WTC11 (cell line): ENCODE measurements at regions not wholly inside any gene's neighbourhood (a gene's known extent, or its start where the extent isn't known, plus 50 kb on each side); places are given as distances from the start of the nearest gene placed in this dataset.

Experiments used
- ATAC-seq: fragments of 200-7000 bp; cut with Tn5 transposase; 2 replicates; pipeline ENCODE4 v1.10.0; 2021; ENCODE audit warnings: mild to moderate bottlenecking, moderate library complexity
- CTCF ChIA-PET: fragments of 300-600 bp; sonication (Branson Sonifier 250); formaldehyde crosslinking; loops from one replicate; lab custom pipeline; 2021; ENCODE audit warnings: antibody characterized with exemption; lab: Charles Lee
- POLR2A ChIA-PET: fragments of 350-600 bp; sonication (Branson Sonifier 250); formaldehyde crosslinking; loops from one replicate; lab custom pipeline; 2021; ENCODE audit warnings: antibody characterized with exemption; lab: Charles Lee
- DNase-seq: peaks from one replicate; pipeline ENCODE4 v3.0.0; 2021; ENCODE audit warnings: low spot score
- H3K27ac Mint-ChIP-seq: 2 replicates; pipeline ENCODE4 v1.8.0; 2021; ENCODE audit warnings: mixed read lengths
- H3K27me3 Mint-ChIP-seq: 2 replicates; pipeline ENCODE4 v1.8.0; 2021; ENCODE audit warnings: low read depth, mild to moderate bottlenecking, moderate library complexity, mixed read lengths
- H3K36me3 Mint-ChIP-seq: 2 replicates; pipeline ENCODE4 v1.8.0; 2021; ENCODE audit warnings: mixed read lengths
- H3K4me1 Mint-ChIP-seq: 2 replicates; pipeline ENCODE4 v1.8.0; 2022; ENCODE audit warnings: mixed read lengths
- H3K4me3 Mint-ChIP-seq: 2 replicates; pipeline ENCODE4 v1.8.0; 2021; ENCODE audit warnings: mild to moderate bottlenecking, moderate library complexity, mixed read lengths
- H3K9me3 Mint-ChIP-seq: 2 replicates; pipeline ENCODE4 v1.8.0; 2021; ENCODE audit warnings: mixed read lengths
- ARID4B ChIP-seq: sonication (generic); formaldehyde crosslinking; IDR thresholded peaks from 2 replicates; pipeline ENCODE4 v1.8.0; 2023; ENCODE audit warnings: missing genetic modification reagents, mild to moderate bottlenecking, borderline replicate concordance
- ATF1 ChIP-seq: sonication (generic); formaldehyde crosslinking; IDR thresholded peaks from 2 replicates; pipeline ENCODE4 v1.8.1; 2023; ENCODE audit warnings: mild to moderate bottlenecking, moderate library complexity, missing genetic modification reagents
- CREM ChIP-seq: sonication (generic); formaldehyde crosslinking; IDR thresholded peaks from 2 replicates; pipeline ENCODE4 v1.8.1; 2022; ENCODE audit warnings: mild to moderate bottlenecking, missing genetic modification reagents, moderate library complexity
- E2F1 ChIP-seq: sonication (generic); formaldehyde crosslinking; IDR thresholded peaks from 2 replicates; pipeline ENCODE4 v1.8.0; 2022; ENCODE audit warnings: mild to moderate bottlenecking, missing genetic modification reagents
- GTF2I ChIP-seq: fragments of 250-450 bp; sonication (Bioruptor Pico); conservative IDR thresholded peaks from 2 replicates; pipeline ENCODE4 v1.4.0; 2021; ENCODE audit warnings: mild to moderate bottlenecking
- HMGXB4 ChIP-seq: sonication (generic); formaldehyde crosslinking; IDR thresholded peaks from 2 replicates; pipeline ENCODE4 v1.8.1; 2023; ENCODE audit warnings: mild to moderate bottlenecking, moderate library complexity, missing genetic modification reagents
- JAZF1 ChIP-seq: fragments of 250-450 bp; sonication (Bioruptor Pico); IDR thresholded peaks from 2 replicates; pipeline ENCODE4 v1.9.0; 2021; ENCODE audit warnings: moderate library complexity, mild to moderate bottlenecking, inconsistent platforms
- MYBL2 ChIP-seq: sonication (generic); formaldehyde crosslinking; IDR thresholded peaks from 2 replicates; pipeline ENCODE4 v1.8.1; 2023; ENCODE audit warnings: mild to moderate bottlenecking, moderate library complexity, missing genetic modification reagents
- NFE2L1 ChIP-seq: sonication (generic); formaldehyde crosslinking; IDR thresholded peaks from 2 replicates; pipeline ENCODE4 v1.8.1; 2023; ENCODE audit warnings: missing genetic modification reagents
- NR1H2 ChIP-seq: sonication (generic); formaldehyde crosslinking; IDR thresholded peaks from 2 replicates; pipeline ENCODE4 v1.9.0; 2021; ENCODE audit warnings: mild to moderate bottlenecking, moderate library complexity, missing genetic modification reagents
- NR2C2 ChIP-seq: sonication (generic); formaldehyde crosslinking; IDR thresholded peaks from 2 replicates; pipeline ENCODE4 v1.8.0; 2022; ENCODE audit warnings: mild to moderate bottlenecking, missing genetic modification reagents
- RORB ChIP-seq: fragments of 250-450 bp; sonication (Bioruptor Pico); IDR thresholded peaks from 2 replicates; pipeline ENCODE4 v1.9.0; 2021; ENCODE audit warnings: mild to moderate bottlenecking
- SOX15 ChIP-seq: fragments of 250-450 bp; sonication (Bioruptor Pico); IDR thresholded peaks from 2 replicates; pipeline ENCODE4 v1.9.0; 2021; ENCODE audit warnings: mild to moderate bottlenecking
- TCF7 ChIP-seq: sonication (generic); formaldehyde crosslinking; IDR thresholded peaks from 2 replicates; pipeline ENCODE4 v1.8.0; 2022; ENCODE audit warnings: mild to moderate bottlenecking, low read depth, missing genetic modification reagents, moderate library complexity
- TEAD1 ChIP-seq: sonication (generic); formaldehyde crosslinking; IDR thresholded peaks from 2 replicates; pipeline ENCODE4 v1.8.0; 2022; ENCODE audit warnings: mild to moderate bottlenecking, missing genetic modification reagents
- USF1 ChIP-seq: sonication (generic); formaldehyde crosslinking; IDR thresholded peaks from 2 replicates; pipeline ENCODE4 v1.8.0; 2022; ENCODE audit warnings: mild to moderate bottlenecking, missing genetic modification reagents
- ZMAT4 ChIP-seq: fragments of 250-450 bp; sonication (Bioruptor Pico); IDR thresholded peaks from 2 replicates; pipeline ENCODE4 v1.9.0; 2021; ENCODE audit warnings: mild to moderate bottlenecking
- ZNF263 ChIP-seq: sonication (generic); formaldehyde crosslinking; IDR thresholded peaks from 2 replicates; pipeline ENCODE4 v1.8.1; 2022; ENCODE audit warnings: low read depth, mild to moderate bottlenecking, moderate library complexity, missing genetic modification reagents
- TF ChIP-seq, protein P1 (sequence below): sonication (generic); formaldehyde crosslinking; IDR thresholded peaks from 2 replicates; pipeline ENCODE4 v1.8.0; 2023; ENCODE audit warnings: mild to moderate bottlenecking, missing genetic modification reagents

DNA sequence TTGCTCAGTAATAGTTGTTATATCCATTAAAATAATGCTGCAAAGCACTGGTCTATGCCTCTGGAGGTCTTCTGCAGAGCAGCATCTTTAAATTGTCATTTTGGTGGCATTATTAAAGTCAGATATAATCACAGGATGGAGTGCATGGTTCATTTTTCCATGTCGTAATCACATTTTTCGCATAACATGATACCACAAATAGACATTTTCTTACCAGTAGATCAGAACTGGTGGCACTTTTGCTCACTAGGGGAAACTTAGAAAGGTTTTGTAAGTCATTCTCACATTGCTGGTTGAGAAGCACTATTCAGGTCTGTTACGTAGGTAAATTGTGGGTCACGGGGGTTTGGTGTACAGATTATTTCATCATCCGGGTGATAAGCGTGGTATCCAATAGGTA, 484.5 kb upstream of the PRKX start:
- H3K27ac Mint-ChIP-seq: no peak overlapping the region
- TF ChIP-seq NR1H2 (CRISPR knock-in tag) (no peak), E2F1 (CRISPR knock-in tag) (no peak), RORB (CRISPR knock-in tag) (no peak), ZNF263 (no peak), TCF7 (CRISPR knock-in tag) (no peak), ATF1 (CRISPR knock-in tag) (no peak), GTF2I (no peak), MYBL2 (no peak), HMGXB4 (CRISPR knock-in tag) (no peak), CREM (CRISPR knock-in tag) (no peak), SOX15 (no peak)
- TF ChIP-seq, protein P1, sequence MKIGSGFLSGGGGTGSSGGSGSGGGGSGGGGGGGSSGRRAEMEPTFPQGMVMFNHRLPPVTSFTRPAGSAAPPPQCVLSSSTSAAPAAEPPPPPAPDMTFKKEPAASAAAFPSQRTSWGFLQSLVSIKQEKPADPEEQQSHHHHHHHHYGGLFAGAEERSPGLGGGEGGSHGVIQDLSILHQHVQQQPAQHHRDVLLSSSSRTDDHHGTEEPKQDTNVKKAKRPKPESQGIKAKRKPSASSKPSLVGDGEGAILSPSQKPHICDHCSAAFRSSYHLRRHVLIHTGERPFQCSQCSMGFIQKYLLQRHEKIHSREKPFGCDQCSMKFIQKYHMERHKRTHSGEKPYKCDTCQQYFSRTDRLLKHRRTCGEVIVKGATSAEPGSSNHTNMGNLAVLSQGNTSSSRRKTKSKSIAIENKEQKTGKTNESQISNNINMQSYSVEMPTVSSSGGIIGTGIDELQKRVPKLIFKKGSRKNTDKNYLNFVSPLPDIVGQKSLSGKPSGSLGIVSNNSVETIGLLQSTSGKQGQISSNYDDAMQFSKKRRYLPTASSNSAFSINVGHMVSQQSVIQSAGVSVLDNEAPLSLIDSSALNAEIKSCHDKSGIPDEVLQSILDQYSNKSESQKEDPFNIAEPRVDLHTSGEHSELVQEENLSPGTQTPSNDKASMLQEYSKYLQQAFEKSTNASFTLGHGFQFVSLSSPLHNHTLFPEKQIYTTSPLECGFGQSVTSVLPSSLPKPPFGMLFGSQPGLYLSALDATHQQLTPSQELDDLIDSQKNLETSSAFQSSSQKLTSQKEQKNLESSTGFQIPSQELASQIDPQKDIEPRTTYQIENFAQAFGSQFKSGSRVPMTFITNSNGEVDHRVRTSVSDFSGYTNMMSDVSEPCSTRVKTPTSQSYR (CRISPR knock-in tag): no peak
- TF ChIP-seq, all 79 proteins: peak for 0
- H3K9me3 Mint-ChIP-seq: peaks cover 9% of the 10 kb centered on the region
- POLR2A ChIA-PET: no interaction called here
- no peaks in the 10 kb centered on the region; the same call in 1 of the 2 replicates for H3K27me3 Mint-ChIP-seq
- no peak overlapping the region for H3K4me3 Mint-ChIP-seq
- no peaks in the 10 kb centered on the region for H3K36me3 Mint-ChIP-seq
- CTCF ChIA-PET: no interaction called here
- DNase-seq (no peak), ATAC-seq (no peak)
- H3K4me1 Mint-ChIP-seq: no peaks in the 10 kb centered on the region

DNA sequence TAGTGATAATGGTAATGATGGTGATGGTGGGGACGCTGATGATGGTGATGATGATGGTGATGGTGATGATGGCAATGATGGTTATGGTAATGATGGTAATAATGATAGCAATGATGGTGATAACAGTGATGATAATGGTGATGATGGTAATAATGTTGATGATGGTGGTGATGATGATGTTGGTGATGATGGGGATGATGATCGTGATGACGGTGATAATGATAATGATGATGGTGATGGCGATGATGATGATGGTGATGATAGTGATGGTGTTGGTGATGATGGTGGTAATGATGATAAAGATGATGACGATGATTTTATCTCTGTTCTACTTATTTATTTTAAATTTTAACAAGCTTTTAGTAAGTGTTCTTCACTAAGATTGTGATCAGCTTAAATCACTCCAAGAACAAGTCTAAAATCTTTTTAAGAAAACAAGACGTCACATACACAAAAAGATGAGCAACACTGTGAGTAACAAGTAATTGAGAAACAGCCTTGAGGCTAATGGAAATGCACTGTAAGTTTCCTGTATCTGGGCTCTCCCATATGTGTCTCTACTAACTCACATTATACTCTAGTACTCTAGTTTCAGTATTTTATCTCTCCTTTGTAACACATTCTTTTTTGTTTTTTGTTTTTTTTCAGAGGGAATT, 480.2 kb upstream of the PRKX start:
- ChIA-PET CTCF (no interaction called here), POLR2A (no interaction called here)
- Mint-ChIP-seq H3K36me3 (no peaks in the 10 kb centered on the region), H3K9me3 (peaks cover 6% of the 10 kb centered on the region), H3K4me3 (no peak overlapping the region), H3K4me1 (0 out of 2 replicates have a peak, but pooled peaks cover 2% of the 10 kb centered on the region), H3K27ac (no peak overlapping the region), H3K27me3 (no peaks in the 10 kb centered on the region; the same call in 1 of the 2 replicates)
- ATAC-seq: no peak
- no peak for DNase-seq
- TF ChIP-seq RORB (CRISPR knock-in tag) (no peak), GTF2I (no peak), TEAD1 (no peak), NR2C2 (CRISPR knock-in tag) (no peak), ARID4B (CRISPR knock-in tag) (no peak), NFE2L1 (no peak), USF1 (CRISPR knock-in tag) (no peak), ZMAT4 (no peak), JAZF1 (CRISPR knock-in tag) (no peak)
- TF ChIP-seq, protein P1 (CRISPR knock-in tag): no peak
